T1000 (cell line): ENCODE measurements at regions not wholly inside any gene's neighbourhood (a gene's known extent, or its start where the extent isn't known, plus 50 kb on each side); places are given as distances from the start of the nearest gene placed in this dataset.

Source experiments
- DNase-seq: peaks from one replicate; lab custom pipeline; 2025; ENCODE audit warnings: mixed read lengths; lab: John Stamatoyannopoulos, UW

- no peak for DNase-seq
These were observed 61.3 kb upstream of the GIMD1 start for GRCh38 chr4:106429885-106430284.

GRCh38 chr4:106426069-106426468 lies 57.5 kb upstream of the GIMD1 start:
- no peak for DNase-seq

- DNase-seq, result no peak
These were observed 57.0 kb upstream of the GIMD1 start for GRCh38 chr4:106425576-106425975.

- DNase-seq, result no peak
These were observed 55.8 kb upstream of the GIMD1 start for GRCh38 chr4:106424426-106424825.

- DNase-seq, result no peak
These were observed 55.2 kb upstream of the GIMD1 start for GRCh38 chr4:106423791-106424190.

- DNase-seq, result no peak
These were observed 54.2 kb upstream of the GIMD1 start for GRCh38 chr4:106422766-106423165.

GRCh38 chr4:106421441-106422296 lies 53.1 kb upstream of the GIMD1 start:
- no peak for DNase-seq

GRCh38 chr4:106418444-106418843 lies 49.9 kb upstream of the GIMD1 start:
- no peak for DNase-seq
